ENCODE measurements at regions not wholly inside any gene's neighbourhood (a gene's known extent, or its start where the extent isn't known, plus 50 kb on each side); places are given as distances from the start of the nearest gene placed in this dataset.
A peak's percentile ranks its signal among the peaks of the same experiment; 100 is the strongest.
"Not testable (repeated sequence)": the region's sequence is repeated elsewhere in the genome, so short reads cannot be mapped to it uniquely, and the experiment has no call there.

DNA sequence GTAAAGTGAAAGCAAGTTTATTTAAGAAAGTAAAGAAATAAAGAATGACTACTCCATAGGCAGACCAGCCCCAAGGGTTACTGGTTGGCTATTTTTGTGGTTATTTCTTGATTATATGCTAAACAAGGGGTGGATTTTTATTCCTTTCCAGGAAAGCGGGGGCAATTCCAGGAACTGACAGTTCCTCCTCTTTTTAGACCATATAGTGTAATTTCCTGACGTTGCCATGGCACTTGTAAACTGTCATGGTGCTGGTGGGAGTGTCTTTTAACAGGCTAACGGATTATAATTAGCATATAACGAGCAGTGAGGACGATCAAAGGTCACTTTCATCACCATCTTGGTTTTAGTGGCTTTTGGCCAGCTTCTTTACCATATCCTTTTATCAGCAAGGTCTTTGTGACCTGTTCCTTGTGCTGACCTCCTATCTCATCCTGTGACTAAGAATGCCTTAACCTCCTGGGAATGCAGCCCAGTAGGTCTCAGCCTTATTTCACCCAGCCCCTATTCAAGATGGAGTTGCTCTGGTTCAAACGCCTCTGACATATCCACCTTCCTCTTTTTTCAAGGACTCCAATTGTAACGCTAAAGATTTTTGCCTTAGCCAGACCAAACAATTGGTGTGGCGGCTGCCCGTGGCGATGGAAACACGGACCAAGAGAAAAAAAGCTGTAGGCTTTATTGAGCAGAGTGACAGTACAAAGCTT, 103.8 kb downstream of the FAM72B start:
- peak; percentile 23 for DNase-seq (ENCODE audit: low spot score)
- H3K27me3 Mint-ChIP-seq (ENCODE audit: low read depth); intact Hi-C loops (cut with micrococcal nuclease); H3K36me3 Mint-ChIP-seq (ENCODE audit: low read depth); H3K9me3 Mint-ChIP-seq: not testable (repeated sequence)
- peaks cover 26% of the 10 kb centered on the region for H3K4me1 Mint-ChIP-seq (ENCODE audit: low read depth)
- peak overlapping the region; percentile 8 for H3K4me3 Mint-ChIP-seq (ENCODE audit: low read depth)
- peak overlapping the region; percentile 78 for H3K27ac Mint-ChIP-seq

DNA sequence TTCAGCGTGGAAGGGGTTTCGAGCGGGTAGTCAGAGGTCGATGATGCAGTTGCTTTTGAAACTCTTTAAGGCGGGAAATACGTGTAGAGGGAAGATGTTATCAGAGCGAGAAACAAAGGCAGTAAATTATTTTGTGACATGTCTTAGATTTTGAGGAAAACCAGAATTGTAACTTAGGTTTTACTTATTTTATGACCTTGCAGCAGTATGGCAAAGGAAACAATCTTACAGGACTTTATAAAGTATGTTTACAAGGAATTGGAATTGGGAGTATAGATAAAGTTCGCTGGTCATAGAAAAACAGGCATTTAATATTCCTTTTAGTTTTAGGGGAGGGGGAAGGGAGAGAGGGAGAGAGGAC, 103.3 kb downstream of the FAM72B start:
- H3K27ac Mint-ChIP-seq; intact Hi-C loops (cut with micrococcal nuclease); H3K27me3 Mint-ChIP-seq (ENCODE audit: low read depth); H3K9me3 Mint-ChIP-seq; DNase-seq (ENCODE audit: low spot score); H3K36me3 Mint-ChIP-seq (ENCODE audit: low read depth); H3K4me3 Mint-ChIP-seq (ENCODE audit: low read depth): not testable (repeated sequence)
- peaks cover 24% of the 10 kb centered on the region for H3K4me1 Mint-ChIP-seq (ENCODE audit: low read depth)

DNA sequence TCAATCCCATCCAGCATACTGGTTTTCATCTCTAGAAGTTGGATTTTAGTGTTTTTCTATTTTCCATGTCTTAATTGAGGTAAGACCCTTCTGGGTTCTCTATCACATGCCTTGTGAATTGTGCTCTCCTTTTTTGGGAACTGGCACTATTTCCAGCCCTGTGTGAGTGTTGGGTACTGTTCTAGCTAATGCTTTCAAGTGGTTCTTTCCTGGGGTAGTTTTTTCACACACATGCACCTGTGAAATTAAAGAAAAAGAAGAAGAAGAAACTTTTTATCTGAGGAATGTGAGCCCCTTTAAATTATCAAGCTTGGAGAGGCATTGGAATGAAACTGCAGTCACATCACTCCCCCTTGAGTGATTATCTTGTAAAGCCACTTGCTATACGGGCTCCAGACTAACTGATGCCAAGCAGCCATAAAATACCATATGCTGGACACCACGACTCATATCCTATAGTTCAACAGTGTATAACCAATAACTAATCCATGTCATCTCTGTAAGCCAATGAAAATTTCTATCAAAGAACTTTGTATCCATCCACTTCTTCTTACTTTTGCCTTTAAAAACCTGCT, 102.4 kb downstream of the FAM72B start:
- H3K4me3 Mint-ChIP-seq (ENCODE audit: low read depth); H3K27me3 Mint-ChIP-seq (ENCODE audit: low read depth): not testable (repeated sequence)

DNA sequence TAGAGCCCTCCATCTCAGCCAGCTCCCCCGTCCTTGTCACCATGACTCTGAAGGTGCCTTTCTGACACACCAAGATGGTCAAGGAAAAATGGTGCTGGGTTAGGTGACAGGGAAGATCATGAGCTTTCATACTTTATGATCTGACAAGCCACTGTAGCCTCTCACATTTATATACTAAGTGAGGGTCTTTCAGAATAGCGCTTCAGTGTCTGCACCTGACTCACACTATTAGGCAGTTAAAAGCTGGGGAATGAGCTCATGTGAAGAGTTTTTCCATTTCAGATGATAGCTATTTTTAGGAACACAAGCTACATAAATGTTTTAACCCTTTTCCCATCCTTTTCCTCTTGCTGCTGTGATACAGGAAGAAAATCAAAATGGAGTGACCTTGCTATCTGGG, 101.1 kb downstream of the FAM72B start:
- H3K9me3 Mint-ChIP-seq = not testable (repeated sequence)

More for the DNA sequence above, 102.4 kb downstream of the FAM72B start:
- H3K9me3 Mint-ChIP-seq; H3K36me3 Mint-ChIP-seq (ENCODE audit: low read depth); intact Hi-C loops (cut with micrococcal nuclease); DNase-seq (ENCODE audit: low spot score): not testable (repeated sequence)
- Mint-ChIP-seq H3K27ac (peak overlapping the region; percentile 28), H3K4me1 (ENCODE audit: low read depth) (peaks cover 23% of the 10 kb centered on the region)

DNA sequence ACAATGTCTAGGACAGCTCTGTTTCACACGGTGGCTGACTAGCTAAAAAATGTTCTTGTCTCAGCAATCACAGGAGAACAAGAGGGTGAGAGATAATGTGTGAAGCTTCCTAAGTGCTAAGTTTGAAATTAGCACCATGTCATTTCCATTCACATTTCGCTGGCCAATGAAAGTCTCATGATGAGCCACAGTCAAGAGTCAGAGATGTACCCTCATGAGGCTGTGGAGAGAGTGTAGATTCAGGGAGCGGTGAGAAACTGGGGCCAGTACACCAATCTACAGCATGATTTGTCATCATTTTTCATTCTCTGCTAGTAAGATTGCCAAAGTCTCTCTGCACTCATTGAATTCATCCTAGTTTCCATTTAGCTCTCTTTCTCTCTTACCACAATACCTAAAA, 97.9 kb downstream of the FAM72B start:
- H3K27me3 Mint-ChIP-seq (ENCODE audit: low read depth); DNase-seq (ENCODE audit: low spot score); H3K4me3 Mint-ChIP-seq (ENCODE audit: low read depth); H3K27ac Mint-ChIP-seq; H3K4me1 Mint-ChIP-seq (ENCODE audit: low read depth); intact Hi-C loops (cut with micrococcal nuclease); H3K9me3 Mint-ChIP-seq; H3K36me3 Mint-ChIP-seq (ENCODE audit: low read depth): not testable (repeated sequence)

More for the DNA sequence above, 101.1 kb downstream of the FAM72B start:
- H3K27ac Mint-ChIP-seq; DNase-seq (ENCODE audit: low spot score); H3K27me3 Mint-ChIP-seq (ENCODE audit: low read depth); intact Hi-C loops (cut with micrococcal nuclease); H3K36me3 Mint-ChIP-seq (ENCODE audit: low read depth); H3K4me3 Mint-ChIP-seq (ENCODE audit: low read depth): not testable (repeated sequence)
- peaks cover 25% of the 10 kb centered on the region for H3K4me1 Mint-ChIP-seq (ENCODE audit: low read depth)

DNA sequence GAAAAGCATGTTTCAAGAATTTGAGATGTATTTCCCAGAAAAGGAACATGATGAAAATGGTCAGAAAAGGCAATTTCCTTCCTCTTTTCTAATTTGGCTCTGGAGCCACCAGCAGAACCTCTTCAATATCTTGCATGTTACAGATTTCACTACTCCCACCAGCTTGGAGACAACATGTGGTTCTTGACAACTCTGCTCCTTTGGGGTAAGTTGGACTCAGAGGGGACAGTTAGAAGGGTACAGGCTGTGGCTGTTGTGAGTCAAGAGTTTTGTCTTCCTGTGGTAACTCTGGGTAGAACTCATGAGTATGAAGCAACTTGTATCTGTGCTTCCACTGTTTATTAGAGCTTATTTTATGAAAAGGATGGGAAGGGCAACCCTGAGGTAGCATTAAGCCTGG, 96.9 kb downstream of the FAM72B start:
- intact Hi-C loops (cut with micrococcal nuclease); H3K9me3 Mint-ChIP-seq: not testable (repeated sequence)

DNA sequence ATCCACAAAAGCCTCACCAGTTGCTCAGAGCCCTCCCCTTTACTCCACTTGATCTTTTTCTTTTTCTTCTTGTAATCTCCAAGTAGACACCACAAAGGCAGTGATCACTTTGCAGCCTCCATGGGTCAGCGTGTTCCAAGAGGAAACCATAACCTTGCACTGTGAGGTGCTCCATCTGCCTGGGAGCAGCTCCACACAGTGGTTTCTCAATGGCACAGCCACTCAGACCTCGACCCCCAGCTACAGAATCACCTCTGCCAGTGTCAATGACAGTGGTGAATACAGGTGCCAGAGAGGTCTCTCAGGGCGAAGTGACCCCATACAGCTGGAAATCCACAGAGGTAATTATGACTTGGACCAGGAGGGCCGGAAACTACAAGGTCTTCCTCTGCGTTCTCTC, 95.6 kb downstream of the FAM72B start:
- H3K27ac Mint-ChIP-seq; H3K27me3 Mint-ChIP-seq (ENCODE audit: low read depth); H3K36me3 Mint-ChIP-seq (ENCODE audit: low read depth); DNase-seq (ENCODE audit: low spot score); H3K4me1 Mint-ChIP-seq (ENCODE audit: low read depth); H3K4me3 Mint-ChIP-seq (ENCODE audit: low read depth); intact Hi-C loops (cut with micrococcal nuclease); H3K9me3 Mint-ChIP-seq: not testable (repeated sequence)

More for the DNA sequence above, 96.9 kb downstream of the FAM72B start:
- not testable (repeated sequence) for H3K27ac Mint-ChIP-seq; H3K36me3 Mint-ChIP-seq (ENCODE audit: low read depth); H3K4me1 Mint-ChIP-seq (ENCODE audit: low read depth); H3K27me3 Mint-ChIP-seq (ENCODE audit: low read depth); DNase-seq (ENCODE audit: low spot score); H3K4me3 Mint-ChIP-seq (ENCODE audit: low read depth)

DNA sequence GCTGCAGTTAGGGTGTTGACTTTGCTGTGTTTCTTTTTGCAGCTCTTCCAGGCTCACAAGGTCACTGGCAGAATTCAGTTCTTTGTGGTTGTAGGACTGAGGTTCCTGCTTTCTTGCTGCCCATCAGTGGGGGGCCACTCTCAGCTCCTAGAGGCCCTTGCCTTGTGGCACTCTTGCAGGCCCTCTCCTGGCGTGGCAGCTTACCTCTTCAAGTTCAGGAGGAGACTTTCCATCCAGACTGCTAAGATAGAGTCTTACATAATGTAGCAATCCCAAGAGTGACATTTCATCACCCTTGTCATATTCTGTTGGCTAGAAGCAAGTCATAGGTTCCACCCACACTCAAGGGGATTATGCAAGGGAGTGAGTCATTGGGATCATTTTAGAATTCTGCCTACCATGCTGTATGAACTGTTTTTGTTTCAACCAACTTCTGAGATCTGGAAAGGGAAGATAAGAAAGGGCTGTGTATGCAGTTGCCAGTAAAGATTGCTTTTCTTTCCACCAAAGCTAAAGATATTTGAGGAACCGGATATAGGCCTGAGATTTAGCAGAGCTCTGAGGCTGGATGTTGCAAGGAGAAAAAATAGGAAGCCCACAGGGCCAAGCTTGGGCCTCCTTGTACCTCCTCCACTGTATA, 91.7 kb downstream of the FAM72B start:
- H3K4me1 Mint-ChIP-seq (ENCODE audit: low read depth); H3K4me3 Mint-ChIP-seq (ENCODE audit: low read depth); H3K27me3 Mint-ChIP-seq (ENCODE audit: low read depth); intact Hi-C loops (cut with micrococcal nuclease); DNase-seq (ENCODE audit: low spot score); H3K9me3 Mint-ChIP-seq; H3K27ac Mint-ChIP-seq; H3K36me3 Mint-ChIP-seq (ENCODE audit: low read depth): not testable (repeated sequence)

DNA sequence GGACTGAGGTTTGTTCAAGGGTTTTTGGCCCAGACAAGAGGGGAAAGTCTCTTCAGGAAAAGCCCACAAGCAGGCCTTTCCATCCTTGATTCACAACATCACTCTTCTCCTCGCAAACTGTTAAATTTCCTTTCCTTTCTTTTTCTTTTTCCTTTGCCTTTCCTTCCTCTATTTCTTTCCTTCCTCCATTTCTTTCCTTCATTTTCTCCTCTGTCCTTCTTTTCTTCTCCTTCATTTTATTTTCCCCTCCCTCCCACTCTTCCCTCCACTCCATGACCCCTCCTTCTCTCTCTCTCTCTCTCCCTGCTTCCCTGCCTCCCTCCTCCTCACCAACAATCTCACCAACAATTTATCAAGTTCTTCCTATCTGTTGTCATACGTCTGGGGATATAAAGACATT, 89.1 kb downstream of the FAM72B start:
- H3K9me3 Mint-ChIP-seq; H3K4me3 Mint-ChIP-seq (ENCODE audit: low read depth); H3K27me3 Mint-ChIP-seq (ENCODE audit: low read depth); intact Hi-C loops (cut with micrococcal nuclease); H3K36me3 Mint-ChIP-seq (ENCODE audit: low read depth); DNase-seq (ENCODE audit: low spot score); H3K27ac Mint-ChIP-seq; H3K4me1 Mint-ChIP-seq (ENCODE audit: low read depth): not testable (repeated sequence)

DNA sequence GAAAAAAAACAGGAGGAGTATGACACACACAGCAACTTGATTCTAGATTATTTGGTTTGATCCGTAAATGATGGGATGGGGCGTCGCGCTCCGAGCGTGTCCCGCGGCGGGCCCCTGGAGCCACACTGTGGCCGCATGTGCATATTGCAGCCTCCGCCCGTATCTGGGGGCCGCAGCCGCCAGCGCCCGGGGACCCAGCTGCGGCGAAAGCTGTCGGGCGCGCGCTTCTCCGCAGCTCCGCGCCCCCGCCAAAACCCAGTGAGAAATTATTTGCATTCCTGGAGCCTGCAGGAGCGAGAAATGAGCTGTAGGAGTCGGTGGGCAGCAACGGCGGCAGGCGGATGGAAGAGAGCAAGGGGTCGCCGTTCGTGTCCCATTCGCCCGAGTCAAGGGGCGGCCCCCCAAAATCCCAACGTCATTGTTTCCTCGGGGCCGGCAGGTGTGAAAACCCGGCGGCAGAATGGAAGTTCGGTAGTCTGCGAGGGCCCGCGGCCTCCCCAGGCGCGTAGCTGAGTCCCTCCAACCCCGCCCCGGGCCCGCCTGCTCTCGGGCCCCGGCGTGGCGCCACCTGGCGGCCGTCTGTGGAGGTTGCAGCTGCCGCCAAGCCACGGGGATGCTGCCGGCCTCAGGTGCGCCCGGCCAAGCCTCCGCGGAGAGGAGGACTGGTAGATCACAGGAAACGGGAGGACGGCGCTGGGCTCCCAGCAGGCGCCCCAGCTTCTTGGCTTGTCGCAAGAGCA, 86.8 kb downstream of the FAM72B start:
- H3K4me1 Mint-ChIP-seq (ENCODE audit: low read depth); intact Hi-C loops (cut with micrococcal nuclease); H3K27ac Mint-ChIP-seq; H3K27me3 Mint-ChIP-seq (ENCODE audit: low read depth); H3K36me3 Mint-ChIP-seq (ENCODE audit: low read depth); H3K9me3 Mint-ChIP-seq: not testable (repeated sequence)
- peak overlapping the region; percentile 57 for H3K4me3 Mint-ChIP-seq (ENCODE audit: low read depth)
- DNase-seq (ENCODE audit: low spot score) = peak; percentile 80

DNA sequence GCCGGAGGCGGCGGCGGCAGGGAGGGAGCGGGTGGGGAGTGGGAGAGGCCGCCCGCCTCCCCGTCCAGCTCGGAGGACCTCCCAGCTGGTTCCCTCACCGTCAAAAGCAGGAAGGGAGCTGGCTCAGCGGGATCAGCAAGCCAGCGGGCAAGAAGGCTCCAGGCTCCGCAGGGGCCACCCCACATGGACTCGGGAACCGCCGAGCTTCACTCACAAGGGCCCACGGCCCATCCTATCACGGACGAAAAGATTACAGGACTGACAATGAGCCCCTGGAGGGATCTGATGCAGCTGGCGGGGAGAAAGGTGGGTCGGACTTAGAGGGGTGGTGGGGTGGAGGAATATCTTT, 86.3 kb downstream of the FAM72B start:
- H3K27me3 Mint-ChIP-seq (ENCODE audit: low read depth); intact Hi-C loops (cut with micrococcal nuclease); DNase-seq (ENCODE audit: low spot score); H3K9me3 Mint-ChIP-seq; H3K4me1 Mint-ChIP-seq (ENCODE audit: low read depth); H3K4me3 Mint-ChIP-seq (ENCODE audit: low read depth); H3K27ac Mint-ChIP-seq; H3K36me3 Mint-ChIP-seq (ENCODE audit: low read depth): not testable (repeated sequence)

DNA sequence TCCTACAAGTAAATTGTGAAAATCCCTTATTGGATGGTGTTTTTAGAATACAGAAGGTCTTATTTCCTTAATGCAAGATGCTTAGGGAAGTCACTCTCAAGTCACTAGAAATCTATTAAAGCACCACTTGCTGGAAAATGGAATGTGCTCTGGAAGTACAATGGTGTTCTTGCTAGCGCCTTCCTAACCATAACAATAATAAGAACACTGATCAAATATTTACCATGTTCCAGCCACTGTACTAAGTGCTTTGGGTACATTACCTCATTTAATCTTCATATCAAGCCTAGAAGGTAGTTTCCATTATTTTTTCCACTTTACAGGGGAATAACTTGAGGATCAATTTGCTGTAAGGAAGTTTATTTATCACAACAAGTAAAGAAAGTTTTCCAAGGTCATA, 75.1 kb downstream of the FAM72B start:
- H3K4me1 Mint-ChIP-seq (ENCODE audit: low read depth); H3K9me3 Mint-ChIP-seq; H3K27me3 Mint-ChIP-seq (ENCODE audit: low read depth); DNase-seq (ENCODE audit: low spot score); H3K36me3 Mint-ChIP-seq (ENCODE audit: low read depth); intact Hi-C loops (cut with micrococcal nuclease); H3K4me3 Mint-ChIP-seq (ENCODE audit: low read depth); H3K27ac Mint-ChIP-seq: not testable (repeated sequence)

All from activated T-helper 2 cell treated with anti-CD3 and anti-CD28 coated beads, Interferon-gamma antibody, Interleukin-2, Interleukin-4, amounts not matched to agents 10 μg/mL and 5 μg/mL and 100 μg/mL, durations not matched to agents 14 hours and 24 hours and 36 hours (primary cell).